PC-3 (cell line): ENCODE measurements at regions not wholly inside any gene's neighbourhood (a gene's known extent, or its start where the extent isn't known, plus 50 kb on each side); places are given as distances from the start of the nearest gene placed in this dataset.

ENCODE experiments used
- ATAC-seq: fragments of 200-7000 bp; cut with Tn5 transposase; 2 replicates; pipeline ENCODE4 v1.9.1; 2020; ENCODE audit warnings: mild to moderate bottlenecking, moderate library complexity
- BruUV-seq: library from RNA; stranded (reverse); fragments of 400-500 nt; replicated peaks from 2 replicates; lab custom pipeline; 2021; lab: Mats Ljungman, UMichigan
- CTCF ChIA-PET: fragments of 300-600 bp; sonication (Branson Sonifier 250); formaldehyde crosslinking; loops from one replicate; lab custom pipeline; 2022; ENCODE audit warnings: antibody characterized with exemption; lab: Charles Lee
- POLR2A ChIA-PET: fragments of 300-600 bp; sonication (Branson Sonifier 250); formaldehyde crosslinking; loops from one replicate; lab custom pipeline; 2022; ENCODE audit warnings: antibody characterized with exemption; ENCODE audit not compliant: unreplicated experiment; lab: Charles Lee
- DNase-seq: peaks from one replicate; pipeline ENCODE4 v3.0.0-alpha.2; 2015
- H2AFZ ChIP-seq: fragments of 300-600 bp; sonication (generic); 2 replicates; pipeline ENCODE4 v1.6.0; 2016; ENCODE audit warnings: antibody characterized with exemption, low read length
- H3F3A ChIP-seq: fragments of 300-600 bp; sonication (generic); one replicate; pipeline ENCODE4 v1.6.0; 2017; ENCODE audit warnings: antibody characterized with exemption, low read length, control low read depth, mild to moderate bottlenecking; ENCODE audit not compliant: unreplicated experiment
- H3K27ac ChIP-seq: fragments of 300-600 bp; sonication (generic); 2 replicates; pipeline ENCODE4 v1.5.1; 2016; ENCODE audit warnings: mild to moderate bottlenecking, low read length
- H3K27me3 ChIP-seq: fragments of 300-600 bp; sonication (generic); 2 replicates; pipeline ENCODE4 v1.6.1; 2016; ENCODE audit warnings: low read length, mixed read lengths
- H3K36me3 ChIP-seq: fragments of 300-600 bp; sonication (generic); 2 replicates; pipeline ENCODE4 v1.6.1; 2016; ENCODE audit warnings: low read depth, mixed run types, low read length, mixed read lengths
- H3K4me1 ChIP-seq: fragments of 300-600 bp; sonication (generic); 2 replicates; pipeline ENCODE4 v1.5.1; 2016; ENCODE audit warnings: low read length; ENCODE audit not compliant: insufficient read depth
- H3K4me2 ChIP-seq: fragments of 300-600 bp; sonication (generic); 2 replicates; pipeline ENCODE4 v1.6.0; 2016; ENCODE audit warnings: low read length
- H3K4me3 ChIP-seq: fragments of 300-600 bp; sonication (generic); 2 replicates; pipeline ENCODE4 v1.5.1; 2016; ENCODE audit warnings: mild to moderate bottlenecking, low read length, mixed read lengths
- H3K79me2 ChIP-seq: fragments of 300-600 bp; sonication (generic); 2 replicates; pipeline ENCODE4 v1.6.1; 2017; ENCODE audit warnings: low read length, mixed read lengths
- H3K9ac ChIP-seq: fragments of 300-600 bp; sonication (generic); 2 replicates; pipeline ENCODE4 v1.6.0; 2016; ENCODE audit warnings: mild to moderate bottlenecking, low read length
- H3K9me2 ChIP-seq: fragments of 300-600 bp; sonication (generic); replicated peaks from 2 replicates; pipeline ENCODE4 v1.6.1; 2016; ENCODE audit warnings: mixed run types, low read length, mixed read lengths
- H3K9me3 ChIP-seq: fragments of 300-600 bp; sonication (generic); 2 replicates; pipeline ENCODE4 v1.6.1; 2016; ENCODE audit warnings: low read length, mixed read lengths
- H4K20me1 ChIP-seq: fragments of 300-600 bp; sonication (generic); 2 replicates; pipeline ENCODE4 v1.6.1; 2016; ENCODE audit warnings: low read length, mixed read lengths
- CTCF ChIP-seq: fragments of 300-600 bp; sonication (generic); conservative IDR thresholded peaks from 2 replicates; pipeline ENCODE4 v1.5.1; 2017; ENCODE audit warnings: antibody characterized with exemption, low read depth, mild to moderate bottlenecking, low read length
- EZH2 ChIP-seq: fragments of 300-600 bp; sonication (generic); IDR thresholded peaks from one replicate; pipeline ENCODE4 v1.6.1; 2017; ENCODE audit warnings: antibody characterized with exemption, mild to moderate bottlenecking, low read length; ENCODE audit not compliant: unreplicated experiment
- EZH2phosphoT487 ChIP-seq: fragments of 300-600 bp; sonication (generic); IDR thresholded peaks from 2 replicates; pipeline ENCODE4 v1.6.1; 2018; ENCODE audit warnings: mild to moderate bottlenecking, antibody characterized with exemption, low read length, borderline replicate concordance
- intact Hi-C: fragments of 100-400 bp; cut with micrococcal nuclease; formaldehyde crosslinking; loops from 2 replicates; pipeline ENCODE4 v1.9.0; 2023

DNA sequence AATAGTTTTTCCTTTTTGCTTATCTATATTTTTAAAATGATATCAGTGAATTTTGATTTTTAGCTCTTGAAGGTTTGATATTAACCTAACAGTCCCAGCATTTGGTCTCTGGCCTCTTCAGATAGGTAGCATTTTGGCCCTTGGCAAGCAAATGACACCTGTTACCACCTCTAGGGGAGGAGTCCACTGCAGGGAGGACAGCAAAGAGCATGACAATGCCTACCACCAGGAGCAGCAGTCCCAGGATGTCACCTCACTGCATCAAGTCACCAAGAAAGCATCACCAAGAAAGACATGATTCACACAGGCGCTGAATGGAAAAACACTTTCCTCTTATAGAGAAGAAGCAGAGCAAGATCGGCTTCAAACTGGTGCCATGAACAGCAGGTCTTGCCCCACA, 224.3 kb downstream of the UBE3D start:
- H3K9me2 ChIP-seq = no peaks in the 10 kb centered on the region
- H3K9ac ChIP-seq = no peak overlapping the region
- no peak for TF ChIP-seq EZH2
- TF ChIP-seq EZH2phosphoT487 = no peak
- TF ChIP-seq CTCF = no peak
- no peaks in the 10 kb centered on the region for H3K4me1 ChIP-seq
- no peaks in the 10 kb centered on the region for H4K20me1 ChIP-seq
- no peak overlapping the region for H2AFZ ChIP-seq
- POLR2A ChIA-PET = no interaction called here
- no peaks in the 10 kb centered on the region for H3K27me3 ChIP-seq
- H3K79me2 ChIP-seq = no peaks in the 10 kb centered on the region
- H3K4me3 ChIP-seq = no peak overlapping the region
- no peaks in the 10 kb centered on the region for H3F3A ChIP-seq
- H3K4me2 ChIP-seq = no peak overlapping the region
- CTCF ChIA-PET = no interaction called here
- ATAC-seq = no peak
- H3K27ac ChIP-seq = no peak overlapping the region
- intact Hi-C loops = no loop called here
- DNase-seq = no peak
- H3K36me3 ChIP-seq = no peaks in the 10 kb centered on the region
- no peaks in the 10 kb centered on the region for H3K9me3 ChIP-seq
- no TSS peak for BruUV-seq
